ENCODE measurements at regions not wholly inside any gene's neighbourhood (a gene's known extent, or its start where the extent isn't known, plus 50 kb on each side); places are given as distances from the start of the nearest gene placed in this dataset.

DNA sequence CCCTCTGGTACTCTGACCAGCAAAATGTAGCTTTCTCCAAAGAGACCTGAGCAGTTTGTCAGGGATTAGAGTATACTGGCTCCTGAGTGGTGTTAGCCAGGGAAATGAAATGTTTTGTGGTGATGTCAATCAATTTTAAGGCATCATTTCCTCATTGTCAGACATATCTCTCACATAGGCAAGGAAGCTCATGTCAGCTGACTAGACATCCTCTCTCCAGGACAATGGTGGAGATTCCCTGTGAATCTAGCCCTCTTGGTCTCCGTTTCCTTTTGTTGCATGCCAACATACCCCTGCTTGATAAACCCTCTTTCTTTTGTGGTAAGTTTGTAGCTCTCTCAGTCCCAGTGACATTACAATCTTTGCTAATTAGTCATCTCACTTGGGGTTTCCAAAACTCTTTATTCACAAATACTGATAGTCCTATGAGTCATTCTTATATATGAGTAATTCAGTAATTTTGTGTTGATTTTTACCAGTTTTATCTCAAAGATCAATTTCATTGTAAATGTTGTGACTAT, 135.6 kb upstream of the PTPRK start:
- DNase-seq (ENCODE audit: extremely low read depth in 1 of 4, low spot score in 3 of 4) (no peak), FAIRE-seq (no peak), ATAC-seq (no peak)
- no TSS peak for BruUV-seq (replicated peaks)
- in situ Hi-C loops (cut with MboI), result no loop called here
- no peak for TF ChIP-seq CTBP1 (IDR thresholded peaks at IDR 0.05; ENCODE audit: borderline replicate concordance)
- TF ChIP-seq MCM2 (IDR thresholded peaks at IDR 0.05; ENCODE audit: low read depth), result no peak
- no peak for TF ChIP-seq ZNF445 (CRISPR knock-in tag; IDR thresholded peaks at IDR 0.05; ENCODE audit: low read depth)
- no peak for TF ChIP-seq MEF2D (tag; conservative IDR thresholded peaks at IDR 0.05; ENCODE audit: low read depth)
- no peak for TF ChIP-seq HSF4 (CRISPR knock-in tag; IDR thresholded peaks at IDR 0.05; ENCODE audit: borderline replicate concordance)
- TF ChIP-seq, protein P1, sequence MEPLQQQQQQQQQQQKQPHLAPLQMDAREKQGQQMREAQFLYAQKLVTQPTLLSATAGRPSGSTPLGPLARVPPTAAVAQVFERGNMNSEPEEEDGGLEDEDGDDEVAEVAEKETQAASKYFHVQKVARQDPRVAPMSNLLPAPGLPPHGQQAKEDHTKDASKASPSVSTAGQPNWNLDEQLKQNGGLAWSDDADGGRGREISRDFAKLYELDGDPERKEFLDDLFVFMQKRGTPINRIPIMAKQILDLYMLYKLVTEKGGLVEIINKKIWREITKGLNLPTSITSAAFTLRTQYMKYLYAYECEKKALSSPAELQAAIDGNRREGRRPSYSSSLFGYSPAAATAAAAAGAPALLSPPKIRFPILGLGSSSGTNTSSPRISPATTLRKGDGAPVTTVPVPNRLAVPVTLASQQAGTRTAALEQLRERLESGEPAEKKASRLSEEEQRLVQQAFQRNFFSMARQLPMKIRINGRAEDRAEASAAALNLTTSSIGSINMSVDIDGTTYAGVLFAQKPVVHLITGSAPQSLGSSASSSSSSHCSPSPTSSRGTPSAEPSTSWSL (CRISPR knock-in tag; IDR thresholded peaks at IDR 0.05; ENCODE audit: borderline replicate concordance), result no peak
- no peak for TF ChIP-seq BRD9 (IDR thresholded peaks at IDR 0.05; ENCODE audit: low read depth, partially characterized antibody)
- no peak for TF ChIP-seq PPARD (CRISPR knock-in tag; IDR thresholded peaks at IDR 0.05)
- TF ChIP-seq FOSL1 (tag; conservative IDR thresholded peaks at IDR 0.05), result no peak
- TF ChIP-seq, protein P2, sequence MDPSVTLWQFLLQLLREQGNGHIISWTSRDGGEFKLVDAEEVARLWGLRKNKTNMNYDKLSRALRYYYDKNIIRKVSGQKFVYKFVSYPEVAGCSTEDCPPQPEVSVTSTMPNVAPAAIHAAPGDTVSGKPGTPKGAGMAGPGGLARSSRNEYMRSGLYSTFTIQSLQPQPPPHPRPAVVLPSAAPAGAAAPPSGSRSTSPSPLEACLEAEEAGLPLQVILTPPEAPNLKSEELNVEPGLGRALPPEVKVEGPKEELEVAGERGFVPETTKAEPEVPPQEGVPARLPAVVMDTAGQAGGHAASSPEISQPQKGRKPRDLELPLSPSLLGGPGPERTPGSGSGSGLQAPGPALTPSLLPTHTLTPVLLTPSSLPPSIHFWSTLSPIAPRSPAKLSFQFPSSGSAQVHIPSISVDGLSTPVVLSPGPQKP (CRISPR knock-in tag; IDR thresholded peaks at IDR 0.05), result no peak
- no peak for TF ChIP-seq STAG1 (CRISPR knock-in tag; IDR thresholded peaks at IDR 0.05; ENCODE audit: borderline replicate concordance)
- no peak for TF ChIP-seq EP300 (IDR thresholded peaks at IDR 0.05; ENCODE audit: low read length)
- TF ChIP-seq XRCC3 (IDR thresholded peaks at IDR 0.05), result no peak
- no peak for TF ChIP-seq ZNF436 (CRISPR knock-in tag; IDR thresholded peaks at IDR 0.05)
- no peak overlapping the region for H3K4me3 ChIP-seq
- H3K4me2 ChIP-seq (ENCODE audit: insufficient read depth, low read length), result no peak overlapping the region
- H3K9me1 ChIP-seq (ENCODE audit: control insufficient read depth, insufficient read depth, low read length), result no peaks in the 10 kb centered on the region
- CTCF ChIA-PET (ENCODE audit: low intra/inter-chr PET ratio), result no interaction called here
- H3K9ac ChIP-seq (ENCODE audit: insufficient read depth in 1 of 2, low read depth in 2 of 2, low read length in 2 of 2), result no peak overlapping the region
- intact Hi-C loops (cut with micrococcal nuclease), result no loop called here
- no peak overlapping the region for H2AFZ ChIP-seq (ENCODE audit: low read depth, low read length)
- 0% methylated on average over 1 of the region's 1 CpG for WGBS (ENCODE audit: insufficient coverage, low coverage, missing lambda C conversion rate)
- no peaks in the 10 kb centered on the region for H3K79me2 ChIP-seq (ENCODE audit: control insufficient read depth, insufficient read depth, low read length)
- H4K20me1 ChIP-seq (replicated peaks; ENCODE audit: control insufficient read depth, insufficient read depth, low read length), result no peaks in the 10 kb centered on the region
- H3K36me3 ChIP-seq (ENCODE audit: control insufficient read depth, insufficient read depth, low read length), result no peaks in the 10 kb centered on the region
- no peak overlapping the region for H3K27ac ChIP-seq (ENCODE audit: extremely low read depth, low read depth, low read length)
- H3K4me1 ChIP-seq (replicated peaks in 1 of 2; ENCODE audit: control insufficient read depth in 2 of 2, insufficient read depth in 2 of 2, low read length in 2 of 2), result no peaks in the 10 kb centered on the region
- POLR2A ChIA-PET, result no interaction called here
- H3K9me3 ChIP-seq (replicated peaks; ENCODE audit: control insufficient read depth, insufficient read depth, low read depth, low read length), result no peaks in the 10 kb centered on the region; the same call in 1 of the 2 replicates
- H3K27me3 ChIP-seq (ENCODE audit: control insufficient read depth in 2 of 2, insufficient read depth in 2 of 2, low read length in 2 of 2), result no peaks in the 10 kb centered on the region
